Loucy (cell line): ENCODE measurements at regions not wholly inside any gene's neighbourhood (a gene's known extent, or its start where the extent isn't known, plus 50 kb on each side); places are given as distances from the start of the nearest gene placed in this dataset.

Source experiments
- H2AFZ ChIP-seq: fragments of 200-600 bp; sonication (generic); 2 replicates; pipeline ENCODE4 v1.6.0; 2016; ENCODE audit warnings: antibody characterized with exemption, mild to moderate bottlenecking, low read length, moderate library complexity
- H3F3A ChIP-seq: fragments of 200-600 bp; 2 replicates; pipeline ENCODE4 v1.6.0; 2016; ENCODE audit warnings: antibody characterized with exemption, low read depth, mild to moderate bottlenecking
- H3K27me3 ChIP-seq: fragments of 200-600 bp; sonication (generic); 2 replicates; pipeline ENCODE4 v1.6.1; 2014; ENCODE audit warnings: low read length, mild to moderate bottlenecking; ENCODE audit not compliant: insufficient read depth, poor library complexity, severe bottlenecking
- H3K36me3 ChIP-seq: fragments of 200-600 bp; sonication (generic); 2 replicates; pipeline ENCODE4 v1.6.1; 2016; ENCODE audit warnings: low read length; ENCODE audit not compliant: insufficient read depth
- H3K4me1 ChIP-seq: fragments of 200-600 bp; sonication (generic); 2 replicates; pipeline ENCODE4 v1.5.1; 2014; ENCODE audit warnings: low read length, mild to moderate bottlenecking; ENCODE audit not compliant: insufficient read depth, poor library complexity, severe bottlenecking
- H3K4me2 ChIP-seq: fragments of 200-600 bp; sonication (generic); 2 replicates; pipeline ENCODE4 v1.6.0; 2014; ENCODE audit warnings: antibody characterized with exemption, low read length, low read depth, mild to moderate bottlenecking; ENCODE audit not compliant: poor library complexity, severe bottlenecking
- H3K4me3 ChIP-seq: fragments of 200-600 bp; sonication (generic); 2 replicates; pipeline ENCODE4 v1.5.1; 2014; ENCODE audit warnings: low read length, mild to moderate bottlenecking, mixed read lengths; ENCODE audit not compliant: poor library complexity, severe bottlenecking
- H3K79me2 ChIP-seq: fragments of 200-600 bp; sonication (generic); 2 replicates; pipeline ENCODE4 v1.6.1; 2014; ENCODE audit warnings: low read length; ENCODE audit not compliant: insufficient read depth
- H3K9ac ChIP-seq: fragments of 200-600 bp; sonication (generic); 2 replicates; pipeline ENCODE4 v1.6.0; 2014; ENCODE audit warnings: mild to moderate bottlenecking, low read depth, low read length, moderate library complexity; ENCODE audit not compliant: poor library complexity, severe bottlenecking
- H3K9me2 ChIP-seq: fragments of 200-600 bp; sonication (generic); replicated peaks from 2 replicates; pipeline ENCODE4 v1.6.1; 2016; ENCODE audit warnings: low read depth, low read length, mixed read lengths
- H3K9me3 ChIP-seq: fragments of 200-600 bp; sonication (generic); 2 replicates; pipeline ENCODE4 v1.6.1; 2014; ENCODE audit warnings: mild to moderate bottlenecking, antibody characterized with exemption, low read length, low read depth; ENCODE audit not compliant: insufficient read depth
- H4K20me1 ChIP-seq: fragments of 200-600 bp; sonication (generic); 2 replicates; pipeline ENCODE4 v1.6.0; 2014; ENCODE audit warnings: antibody characterized with exemption, low read length, mild to moderate bottlenecking; ENCODE audit not compliant: insufficient read depth, poor library complexity, severe bottlenecking
- CTCF ChIP-seq: fragments of 200-600 bp; sonication (generic); conservative IDR thresholded peaks from 2 replicates; pipeline ENCODE4 v1.5.1; 2014; ENCODE audit warnings: mild to moderate bottlenecking, antibody characterized with exemption, low read length
- EZH2phosphoT487 ChIP-seq: fragments of 200-600 bp; IDR thresholded peaks from 2 replicates; pipeline ENCODE4 v1.6.1; 2018; ENCODE audit warnings: antibody characterized with exemption, mild to moderate bottlenecking, moderate library complexity, borderline replicate concordance

DNA sequence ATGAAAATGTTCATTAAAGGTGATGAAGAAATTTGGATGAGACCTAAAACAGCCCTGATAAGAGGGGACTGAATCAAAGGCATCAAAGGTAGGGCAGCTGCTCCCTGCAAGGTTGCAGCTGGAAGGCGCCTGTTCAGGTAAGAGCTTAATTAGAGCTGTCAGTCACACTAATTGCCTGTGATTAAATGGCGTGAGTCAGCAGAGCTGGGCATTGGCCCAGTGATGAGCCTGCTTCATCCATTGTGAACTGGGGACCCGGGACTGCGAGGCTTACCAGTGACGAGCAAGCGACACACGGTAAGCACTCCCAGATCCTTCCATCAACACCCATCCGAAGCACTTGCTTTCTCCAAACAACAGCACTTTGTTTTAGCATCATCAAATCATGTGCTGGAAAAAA is 621.5 kb upstream of the CDH4 start:
- Histone ChIP-seq H3K4me1 (no peaks in the 10 kb centered on the region), H3K4me2 (no peak overlapping the region), H3K9ac (no peak overlapping the region), H3K9me2 (no peaks in the 10 kb centered on the region), H2AFZ (no peak overlapping the region), H3K27me3 (no peaks in the 10 kb centered on the region), H3K9me3 (no peaks in the 10 kb centered on the region), H4K20me1 (no peaks in the 10 kb centered on the region), H3K4me3 (no peak overlapping the region), H3K79me2 (no peaks in the 10 kb centered on the region), H3K36me3 (no peaks in the 10 kb centered on the region), H3F3A (no peaks in the 10 kb centered on the region)
- TF ChIP-seq EZH2phosphoT487 (no peak), CTCF (no peak)

GRCh38 chr20:60631585-60632287 is 620.3 kb upstream of the CDH4 start:
- Histone ChIP-seq H3K9ac (no peak overlapping the region), H3K9me2 (no peaks in the 10 kb centered on the region), H3K4me1 (no peaks in the 10 kb centered on the region), H2AFZ (no peak overlapping the region), H3K27me3 (no peaks in the 10 kb centered on the region), H3F3A (no peaks in the 10 kb centered on the region), H3K9me3 (no peaks in the 10 kb centered on the region), H3K4me3 (no peak overlapping the region), H3K4me2 (no peak overlapping the region), H3K36me3 (no peaks in the 10 kb centered on the region), H3K79me2 (no peaks in the 10 kb centered on the region), H4K20me1 (no peaks in the 10 kb centered on the region)
- TF ChIP-seq EZH2phosphoT487 (no peak), CTCF (no peak)

DNA sequence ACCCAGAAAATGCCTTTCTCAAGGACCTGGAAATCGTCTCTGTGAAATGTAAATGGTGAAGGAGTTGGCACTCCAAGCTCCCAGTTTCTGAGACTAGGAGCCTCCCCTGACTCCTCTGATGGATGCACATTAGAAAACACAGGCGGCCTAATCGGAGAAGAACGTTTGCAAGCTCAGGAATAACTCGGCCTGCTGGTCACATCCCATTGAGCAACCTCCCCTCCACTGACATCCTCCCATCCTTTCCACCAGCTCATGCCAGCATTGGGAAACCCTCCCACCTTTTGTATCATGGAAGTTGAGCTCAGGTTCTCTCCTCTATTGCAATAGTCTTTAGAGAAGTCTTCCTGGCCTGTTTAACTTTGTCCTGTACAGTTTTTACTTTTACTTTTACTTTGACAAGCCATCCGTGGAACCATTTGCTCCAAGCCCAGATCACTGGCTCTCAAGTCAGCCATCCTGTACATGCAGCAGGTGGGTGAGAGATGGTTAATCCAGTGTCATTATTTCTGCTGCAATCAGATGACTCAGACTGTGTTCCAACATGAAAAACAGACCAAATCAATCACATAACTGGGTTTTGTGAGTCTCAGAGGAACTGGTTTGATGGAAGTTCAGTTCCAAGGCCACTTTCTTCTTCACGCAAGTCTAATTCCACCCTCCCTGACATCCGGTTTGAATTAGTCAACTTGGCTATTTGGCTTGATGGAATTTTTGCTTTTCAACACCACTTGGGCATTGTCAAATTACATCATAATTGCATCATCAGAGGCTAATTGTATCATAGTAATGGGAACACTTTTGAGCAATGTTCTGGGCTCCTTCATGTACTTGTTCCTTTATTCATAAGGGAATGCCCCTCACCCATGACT is 619.4 kb upstream of the CDH4 start:
- Histone ChIP-seq H3K36me3 (no peaks in the 10 kb centered on the region), H3K4me3 (no peak overlapping the region), H3K4me1 (no peaks in the 10 kb centered on the region), H3K79me2 (no peaks in the 10 kb centered on the region), H4K20me1 (no peaks in the 10 kb centered on the region), H3K9me3 (no peaks in the 10 kb centered on the region), H3F3A (no peaks in the 10 kb centered on the region), H3K4me2 (no peak overlapping the region), H3K27me3 (no peaks in the 10 kb centered on the region), H2AFZ (no peak overlapping the region), H3K9me2 (no peaks in the 10 kb centered on the region), H3K9ac (no peak overlapping the region)
- TF ChIP-seq EZH2phosphoT487, result no peak
- no peak for TF ChIP-seq CTCF
